HEK293 (cell line): ENCODE measurements at regions not wholly inside any gene's neighbourhood (a gene's known extent, or its start where the extent isn't known, plus 50 kb on each side); places are given as distances from the start of the nearest gene placed in this dataset.

Experiments
- BCL11B ChIP-seq: fragments of 450-650 bp; formaldehyde crosslinking; IDR thresholded peaks from 2 replicates; pipeline ENCODE4 v1.5.1; 2016; ENCODE audit warnings: low read depth, missing biosample characterization, missing genetic modification characterization
- CTCF ChIP-seq: fragments of 450-650 bp; formaldehyde crosslinking; IDR thresholded peaks from 2 replicates; pipeline ENCODE4 v1.5.1; 2016; ENCODE audit warnings: missing biosample characterization, missing genetic modification characterization
- MEIS1 ChIP-seq: sonication (generic); formaldehyde crosslinking; IDR thresholded peaks from 2 replicates; pipeline ENCODE4 v1.8.1; 2022; ENCODE audit warnings: missing genetic modification reagents, mild to moderate bottlenecking, borderline replicate concordance
- ZBTB11 ChIP-seq: fragments of 450-650 bp; formaldehyde crosslinking; conservative IDR thresholded peaks from 2 replicates; pipeline ENCODE4 v1.5.1; 2016; ENCODE audit warnings: low read depth, missing biosample characterization, missing genetic modification characterization
- ZNF558 ChIP-seq: fragments of 450-650 bp; formaldehyde crosslinking; IDR thresholded peaks from 2 replicates; pipeline ENCODE4 v1.5.1; 2016; ENCODE audit warnings: missing biosample characterization, missing genetic modification characterization
- ZNF837 ChIP-seq: fragments of 450-650 bp; formaldehyde crosslinking; IDR thresholded peaks from 2 replicates; pipeline ENCODE4 v1.5.1; 2016; ENCODE audit warnings: missing biosample characterization, missing genetic modification characterization

- no peak for TF ChIP-seq CTCF
- TF ChIP-seq ZNF837 (tag by site-specific recombination), result no peak
- no peak for TF ChIP-seq ZBTB11 (tag by site-specific recombination)
- no peak for TF ChIP-seq BCL11B
- no peak for TF ChIP-seq ZNF558 (tag by site-specific recombination)
- no peak for TF ChIP-seq MEIS1 (CRISPR knock-in tag)
Measured at GRCh38 chr6:155771822-155772221, 316.2 kb upstream of the NOX3 start.
